ENCODE measurements at regions not wholly inside any gene's neighbourhood (a gene's known extent, or its start where the extent isn't known, plus 50 kb on each side); places are given as distances from the start of the nearest gene placed in this dataset.
"Not testable (repeated sequence)": the region's sequence is repeated elsewhere in the genome, so short reads cannot be mapped to it uniquely, and the experiment has no call there.

GRCh38 chr1:189675712-189676244 lies 801.9 kb downstream of the BRINP3 start:
- DNase-seq, result no peak

GRCh38 chr1:189678779-189679178 lies 798.9 kb downstream of the BRINP3 start:
- no peak for DNase-seq

GRCh38 chr1:189681252-189681919 lies 796.3 kb downstream of the BRINP3 start:
- no peak for DNase-seq

GRCh38 chr1:189682591-189682990 lies 795.1 kb downstream of the BRINP3 start:
- no peak for DNase-seq

GRCh38 chr1:189686288-189686687 lies 791.4 kb downstream of the BRINP3 start:
- DNase-seq, result no peak

GRCh38 chr1:189693140-189693539 lies 784.5 kb downstream of the BRINP3 start:
- peak; percentile 6 for DNase-seq

GRCh38 chr1:189696297-189696696 lies 781.4 kb downstream of the BRINP3 start:
- no peak for DNase-seq

GRCh38 chr1:189697113-189697512 lies 780.6 kb downstream of the BRINP3 start:
- DNase-seq, result no peak

- DNase-seq, result no peak
Observed at GRCh38 chr1:189701606-189702005, 776.1 kb downstream of the BRINP3 start.

GRCh38 chr1:189706594-189706993 lies 771.1 kb downstream of the BRINP3 start:
- no peak for DNase-seq

- DNase-seq, result no peak
Observed at GRCh38 chr1:189708674-189709073, 769.0 kb downstream of the BRINP3 start.

GRCh38 chr1:189718147-189718795 lies 759.4 kb downstream of the BRINP3 start:
- not testable (repeated sequence) for DNase-seq

GRCh38 chr1:189726806-189727205 lies 750.9 kb downstream of the BRINP3 start:
- DNase-seq, result peak; percentile 71

- no peak for DNase-seq
Observed at GRCh38 chr1:189751311-189751710, 726.4 kb downstream of the BRINP3 start.

- no peak for DNase-seq
Observed at GRCh38 chr1:189752461-189752995, 725.1 kb downstream of the BRINP3 start.

GRCh38 chr1:189755100-189755499 lies 722.6 kb downstream of the BRINP3 start:
- not testable (repeated sequence) for DNase-seq

- DNase-seq, result no peak
Observed at GRCh38 chr1:189764391-189765320, 713.0 kb downstream of the BRINP3 start.

GRCh38 chr1:189769448-189769847 lies 708.2 kb downstream of the BRINP3 start:
- no peak for DNase-seq

GRCh38 chr1:189774721-189775287 lies 702.9 kb downstream of the BRINP3 start:
- DNase-seq, result no peak

GRCh38 chr1:189775343-189775742 lies 702.3 kb downstream of the BRINP3 start:
- peak; percentile 7 for DNase-seq

- no peak for DNase-seq
Observed at GRCh38 chr1:189779034-189779433, 698.6 kb downstream of the BRINP3 start.

GRCh38 chr1:189782295-189782694 lies 695.4 kb downstream of the BRINP3 start:
- DNase-seq, result peak; percentile 19
